Adrenal gland (tissue), 5 donors: ENCODE measurements at regions not wholly inside any gene's neighbourhood (a gene's known extent, or its start where the extent isn't known, plus 50 kb on each side); places are given as distances from the start of the nearest gene placed in this dataset.

Experiments
- CTCF ChIP-seq, 6 experiments: fragments of 450-650 bp in 4 of 6; fragments of 200-600 bp in 2 of 6; sonication (generic) in 1 of 6; IDR thresholded peaks; 1 replicate in 5 of 6; 2 replicates in 1 of 6; pipeline versions ENCODE4 v1.5.1 to v1.8.0; 2016 to 2021; ENCODE audit warnings: antibody characterized with exemption in 6 of 6, mild to moderate bottlenecking in 2 of 6, moderate library complexity in 1 of 6
- POLR2A ChIP-seq, 2 donors: fragments of 450-650 bp; IDR thresholded peaks; one replicate each; pipeline ENCODE4 v1.6.1; 2017; ENCODE audit warnings: antibody characterized with exemption in 2 of 2, mild to moderate bottlenecking in 2 of 2, moderate library complexity in 1 of 2
- donor health status: DM: no; HTN: no; CAD: no.

- no peak for TF ChIP-seq CTCF (IDR thresholded peaks at IDR 0.05)
- TF ChIP-seq POLR2A (IDR thresholded peaks at IDR 0.05): no peak
Measured at GRCh38 chr2:19124135-19124534, 234.3 kb downstream of the OSR1 start.
